ENCODE measurements at regions not wholly inside any gene's neighbourhood (a gene's known extent, or its start where the extent isn't known, plus 50 kb on each side); places are given as distances from the start of the nearest gene placed in this dataset.

GRCh38 chr5:104095527-104095926, 532.9 kb upstream of the NUDT12 start:
- H3K27ac ChIP-seq (ENCODE audit: low read depth, low read length), result no peak overlapping the region
- H3K9me3 Mint-ChIP-seq (ENCODE audit: unreplicated experiment), result peaks cover 1% of the 10 kb centered on the region
- H3K27me3 ChIP-seq (ENCODE audit: insufficient read depth, low read length), result no peaks in the 10 kb centered on the region
- no peak overlapping the region for H3K4me2 ChIP-seq (ENCODE audit: low read length)
- H3K4me1 Mint-ChIP-seq (ENCODE audit: low read depth, unreplicated experiment), result no peaks in the 10 kb centered on the region
- H3K27me3 Mint-ChIP-seq (ENCODE audit: low read depth, unreplicated experiment), result no peaks in the 10 kb centered on the region
- H2AFZ ChIP-seq (ENCODE audit: low read depth, low read length), result no peak overlapping the region
- no peak overlapping the region for H3K9ac ChIP-seq (ENCODE audit: low read length)
- no peaks in the 10 kb centered on the region for H3K9me3 ChIP-seq (ENCODE audit: insufficient read depth, low read depth, low read length)
- H3K36me3 Mint-ChIP-seq (ENCODE audit: low read depth, unreplicated experiment), result no peaks in the 10 kb centered on the region
- no peaks in the 10 kb centered on the region for H4K20me1 ChIP-seq (ENCODE audit: insufficient read depth, low read length)
- no peaks in the 10 kb centered on the region for H3K79me2 ChIP-seq (ENCODE audit: insufficient read depth, low read length)
- H3K27ac Mint-ChIP-seq (ENCODE audit: unreplicated experiment), result no peak overlapping the region
- H3K4me1 ChIP-seq (ENCODE audit: insufficient read depth, low read length), result no peaks in the 10 kb centered on the region
- no peak for TF ChIP-seq EZH2 (IDR thresholded peaks at IDR 0.05; ENCODE audit: insufficient read depth, low read length)
- no peak for TF ChIP-seq CTCF (IDR thresholded peaks at IDR 0.05; ENCODE audit: insufficient read depth, low read depth, low read length)
- no peaks in the 10 kb centered on the region for H3K36me3 ChIP-seq (ENCODE audit: insufficient read depth, low read length)
- DNase-seq (ENCODE audit: low read depth) (no peak), FAIRE-seq (no peak)
- no peak overlapping the region for H3K4me3 Mint-ChIP-seq (ENCODE audit: unreplicated experiment)
- no peak overlapping the region for H3K4me3 ChIP-seq (ENCODE audit: insufficient read depth, low read depth, low read length)

GRCh38 chr5:104088876-104089778, 526.5 kb upstream of the NUDT12 start:
- H3K27me3 ChIP-seq (ENCODE audit: insufficient read depth, low read length), result no peaks in the 10 kb centered on the region
- H3K79me2 ChIP-seq (ENCODE audit: insufficient read depth, low read length), result no peaks in the 10 kb centered on the region
- Mint-ChIP-seq H3K4me1 (ENCODE audit: low read depth, unreplicated experiment) (peaks cover 2% of the 10 kb centered on the region), H3K4me3 (ENCODE audit: unreplicated experiment) (no peak overlapping the region), H3K9me3 (ENCODE audit: unreplicated experiment) (no peaks in the 10 kb centered on the region), H3K27ac (ENCODE audit: unreplicated experiment) (no peak overlapping the region), H3K36me3 (ENCODE audit: low read depth, unreplicated experiment) (no peaks in the 10 kb centered on the region), H3K27me3 (ENCODE audit: low read depth, unreplicated experiment) (no peaks in the 10 kb centered on the region)
- H3K36me3 ChIP-seq (ENCODE audit: insufficient read depth, low read length), result no peaks in the 10 kb centered on the region
- FAIRE-seq (no peak), DNase-seq (ENCODE audit: low read depth) (peak; percentile 68)
- no peak overlapping the region for H3K27ac ChIP-seq (ENCODE audit: low read depth, low read length)
- peak overlapping the region; percentile 55 for H3K4me2 ChIP-seq (ENCODE audit: low read length)
- TF ChIP-seq CTCF (IDR thresholded peaks at IDR 0.05; ENCODE audit: insufficient read depth, low read depth, low read length) (no peak), EZH2 (IDR thresholded peaks at IDR 0.05; ENCODE audit: insufficient read depth, low read length) (no peak)
- H3K4me3 ChIP-seq (ENCODE audit: insufficient read depth, low read depth, low read length), result no peak overlapping the region
- peak overlapping the region; percentile 24 for H2AFZ ChIP-seq (ENCODE audit: low read depth, low read length)
- H3K9me3 ChIP-seq (ENCODE audit: insufficient read depth, low read depth, low read length), result no peaks in the 10 kb centered on the region
- no peak overlapping the region for H3K9ac ChIP-seq (ENCODE audit: low read length)
- H4K20me1 ChIP-seq (ENCODE audit: insufficient read depth, low read length), result no peaks in the 10 kb centered on the region
- no peaks in the 10 kb centered on the region for H3K4me1 ChIP-seq (ENCODE audit: insufficient read depth, low read length)

- DNase-seq (ENCODE audit: low read depth) (no peak), FAIRE-seq (no peak)
- no peaks in the 10 kb centered on the region for H3K27me3 ChIP-seq (ENCODE audit: insufficient read depth, low read length)
- Mint-ChIP-seq H3K9me3 (ENCODE audit: unreplicated experiment) (no peaks in the 10 kb centered on the region), H3K4me3 (ENCODE audit: unreplicated experiment) (no peak overlapping the region), H3K27ac (ENCODE audit: unreplicated experiment) (no peak overlapping the region), H3K36me3 (ENCODE audit: low read depth, unreplicated experiment) (no peaks in the 10 kb centered on the region), H3K27me3 (ENCODE audit: low read depth, unreplicated experiment) (no peaks in the 10 kb centered on the region), H3K4me1 (ENCODE audit: low read depth, unreplicated experiment) (peaks cover 2% of the 10 kb centered on the region)
- H3K27ac ChIP-seq (ENCODE audit: low read depth, low read length), result no peak overlapping the region
- H3K9ac ChIP-seq (ENCODE audit: low read length), result no peak overlapping the region
- no peak for TF ChIP-seq CTCF (IDR thresholded peaks at IDR 0.05; ENCODE audit: insufficient read depth, low read depth, low read length)
- no peak for TF ChIP-seq EZH2 (IDR thresholded peaks at IDR 0.05; ENCODE audit: insufficient read depth, low read length)
- H3K4me3 ChIP-seq (ENCODE audit: insufficient read depth, low read depth, low read length), result no peak overlapping the region
- no peaks in the 10 kb centered on the region for H3K36me3 ChIP-seq (ENCODE audit: insufficient read depth, low read length)
- no peaks in the 10 kb centered on the region for H3K4me1 ChIP-seq (ENCODE audit: insufficient read depth, low read length)
- H3K9me3 ChIP-seq (ENCODE audit: insufficient read depth, low read depth, low read length), result no peaks in the 10 kb centered on the region
- H3K79me2 ChIP-seq (ENCODE audit: insufficient read depth, low read length), result no peaks in the 10 kb centered on the region
- H4K20me1 ChIP-seq (ENCODE audit: insufficient read depth, low read length), result no peaks in the 10 kb centered on the region
- H3K4me2 ChIP-seq (ENCODE audit: low read length), result no peak overlapping the region
- H2AFZ ChIP-seq (ENCODE audit: low read depth, low read length), result no peak overlapping the region
Observed at GRCh38 chr5:104084896-104085295, 522.3 kb upstream of the NUDT12 start.

All from astrocyte (in vitro differentiated cells and primary cell).